ENCODE measurements at regions not wholly inside any gene's neighbourhood (a gene's known extent, or its start where the extent isn't known, plus 50 kb on each side); places are given as distances from the start of the nearest gene placed in this dataset.

GRCh38 chr10:61298194-61298593 is 155.0 kb downstream of the TMEM26 start:
- TF ChIP-seq, protein P1, sequence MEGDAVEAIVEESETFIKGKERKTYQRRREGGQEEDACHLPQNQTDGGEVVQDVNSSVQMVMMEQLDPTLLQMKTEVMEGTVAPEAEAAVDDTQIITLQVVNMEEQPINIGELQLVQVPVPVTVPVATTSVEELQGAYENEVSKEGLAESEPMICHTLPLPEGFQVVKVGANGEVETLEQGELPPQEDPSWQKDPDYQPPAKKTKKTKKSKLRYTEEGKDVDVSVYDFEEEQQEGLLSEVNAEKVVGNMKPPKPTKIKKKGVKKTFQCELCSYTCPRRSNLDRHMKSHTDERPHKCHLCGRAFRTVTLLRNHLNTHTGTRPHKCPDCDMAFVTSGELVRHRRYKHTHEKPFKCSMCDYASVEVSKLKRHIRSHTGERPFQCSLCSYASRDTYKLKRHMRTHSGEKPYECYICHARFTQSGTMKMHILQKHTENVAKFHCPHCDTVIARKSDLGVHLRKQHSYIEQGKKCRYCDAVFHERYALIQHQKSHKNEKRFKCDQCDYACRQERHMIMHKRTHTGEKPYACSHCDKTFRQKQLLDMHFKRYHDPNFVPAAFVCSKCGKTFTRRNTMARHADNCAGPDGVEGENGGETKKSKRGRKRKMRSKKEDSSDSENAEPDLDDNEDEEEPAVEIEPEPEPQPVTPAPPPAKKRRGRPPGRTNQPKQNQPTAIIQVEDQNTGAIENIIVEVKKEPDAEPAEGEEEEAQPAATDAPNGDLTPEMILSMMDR (conservative IDR thresholded peaks at IDR 0.05 in 1 of 2, IDR thresholded peaks at IDR 0.05 in 1 of 2; ENCODE audit: low read depth in 1 of 2, low read length in 2 of 2), result no peak
- no peak for TF ChIP-seq EZH2 (IDR thresholded peaks at IDR 0.05; ENCODE audit: low read length, missing control alignments)

Data from fibroblast of lung (primary cell).